HG02571 (cell line): ENCODE measurements at regions not wholly inside any gene's neighbourhood (a gene's known extent, or its start where the extent isn't known, plus 50 kb on each side); places are given as distances from the start of the nearest gene placed in this dataset.
A peak's percentile ranks its signal among the peaks of the same experiment; 100 is the strongest.

Experiments
- ATAC-seq: cut with Tn5 transposase; IDR thresholded peaks from one replicate; pipeline ENCODE4 v1.9.1; 2021; ENCODE audit warnings: mild to moderate bottlenecking, moderate library complexity; ENCODE audit not compliant: unreplicated experiment

DNA sequence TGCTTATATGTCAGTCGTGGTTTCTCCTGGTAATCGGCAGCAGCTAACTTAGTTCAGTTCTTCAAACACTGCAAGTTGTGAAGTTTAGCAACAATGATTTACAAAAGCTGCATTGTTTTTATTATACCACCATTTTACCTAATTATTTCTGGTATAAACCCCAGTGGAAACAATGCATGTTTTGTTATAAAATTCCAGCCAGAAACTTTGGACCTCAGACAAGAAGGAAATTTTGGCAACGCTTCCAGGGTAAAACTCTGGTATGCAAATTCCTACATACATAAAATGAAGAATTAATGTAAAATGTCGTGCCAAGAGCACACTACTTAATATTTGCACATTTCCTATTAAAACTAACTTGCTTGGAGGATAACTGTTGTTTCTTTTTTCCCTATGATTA lies 277.4 kb upstream of the LYZL1 start:
- ATAC-seq: no peak

DNA sequence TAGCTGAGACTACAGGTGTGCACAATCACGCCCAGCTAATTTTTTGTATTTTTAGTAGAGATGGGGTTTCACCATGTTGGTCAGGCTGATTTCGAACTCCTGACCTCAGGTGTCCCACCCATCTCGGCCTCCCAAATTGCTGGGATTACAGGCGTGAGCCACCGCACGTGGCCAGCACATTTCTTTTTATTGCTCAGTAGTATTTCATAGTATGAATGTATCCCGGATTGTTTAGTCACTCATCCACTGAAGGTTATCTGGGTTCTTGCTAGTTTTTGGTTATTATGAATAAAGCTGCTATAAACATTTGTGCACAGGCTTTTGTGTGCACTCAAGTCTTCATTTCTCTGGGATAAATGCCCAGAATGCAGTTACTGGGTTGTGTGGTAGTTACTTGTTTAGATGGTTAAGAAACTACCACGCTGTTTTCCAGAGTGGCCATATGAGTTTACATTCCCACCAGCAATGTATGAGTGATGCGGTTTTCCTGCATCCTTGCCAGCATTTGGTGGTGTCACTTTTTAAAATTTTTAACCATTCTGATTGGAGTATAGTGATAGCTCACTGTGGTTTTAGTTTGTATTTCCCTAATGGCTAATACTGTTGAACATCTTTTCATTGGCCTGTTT lies 275.8 kb upstream of the LYZL1 start:
- ATAC-seq: no peak

DNA sequence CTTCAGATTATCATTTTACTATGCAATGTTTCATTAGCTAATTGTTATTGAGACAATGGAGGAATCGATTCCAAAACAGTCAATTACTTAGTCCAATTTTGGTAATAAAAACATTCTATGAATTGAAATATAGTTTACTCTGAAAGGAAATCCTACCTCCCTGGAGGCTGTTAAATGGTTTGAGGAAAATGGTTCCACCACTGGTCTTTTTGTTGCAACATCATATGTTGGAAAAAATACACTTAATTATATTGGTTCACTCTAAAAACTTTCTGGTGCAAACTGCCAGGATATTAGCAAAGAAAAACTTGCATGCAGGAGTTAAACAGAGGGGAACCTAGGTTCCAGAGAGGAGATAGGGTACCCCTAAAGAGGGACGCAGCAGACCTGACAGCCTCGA lies 267.3 kb upstream of the LYZL1 start:
- no peak for ATAC-seq

DNA sequence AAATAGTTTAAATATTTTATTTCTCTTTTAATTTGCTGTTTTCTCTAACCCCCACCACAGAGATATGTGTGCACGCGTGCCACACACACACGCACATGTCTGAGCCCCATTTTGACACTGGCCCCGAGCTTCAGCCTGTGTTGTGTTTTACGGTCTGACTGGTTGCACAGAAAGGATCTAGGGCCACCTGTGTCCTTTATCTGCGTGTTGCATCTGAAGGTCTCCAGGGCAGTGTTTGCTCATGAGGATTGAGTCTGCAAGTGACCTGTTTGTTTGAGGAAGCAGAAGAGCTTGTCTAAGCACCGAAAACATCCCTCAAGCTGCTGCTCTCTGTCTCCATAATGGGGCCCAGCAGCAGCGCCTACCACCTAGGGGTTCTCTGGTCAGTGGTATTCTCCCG lies 266.4 kb upstream of the LYZL1 start:
- ATAC-seq: no peak

DNA sequence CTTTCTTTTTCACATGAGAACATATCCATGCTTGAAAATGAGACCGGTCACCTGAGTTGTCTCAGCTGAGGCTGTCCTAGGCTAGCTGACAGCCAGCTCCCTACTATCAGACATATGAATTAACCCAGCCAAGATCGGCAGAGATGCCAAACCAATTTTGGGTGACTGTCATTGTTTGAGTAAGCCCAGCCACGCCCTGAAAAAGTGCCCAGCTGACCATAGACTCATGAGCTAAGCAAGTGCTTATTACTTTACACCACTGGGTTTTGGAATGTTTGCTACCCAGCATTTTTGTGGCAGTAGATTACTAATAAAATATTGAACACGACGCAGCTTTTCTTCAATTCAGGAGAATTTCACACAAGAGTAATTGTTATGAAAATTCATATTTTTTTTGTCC lies 265.2 kb upstream of the LYZL1 start:
- no peak for ATAC-seq

DNA sequence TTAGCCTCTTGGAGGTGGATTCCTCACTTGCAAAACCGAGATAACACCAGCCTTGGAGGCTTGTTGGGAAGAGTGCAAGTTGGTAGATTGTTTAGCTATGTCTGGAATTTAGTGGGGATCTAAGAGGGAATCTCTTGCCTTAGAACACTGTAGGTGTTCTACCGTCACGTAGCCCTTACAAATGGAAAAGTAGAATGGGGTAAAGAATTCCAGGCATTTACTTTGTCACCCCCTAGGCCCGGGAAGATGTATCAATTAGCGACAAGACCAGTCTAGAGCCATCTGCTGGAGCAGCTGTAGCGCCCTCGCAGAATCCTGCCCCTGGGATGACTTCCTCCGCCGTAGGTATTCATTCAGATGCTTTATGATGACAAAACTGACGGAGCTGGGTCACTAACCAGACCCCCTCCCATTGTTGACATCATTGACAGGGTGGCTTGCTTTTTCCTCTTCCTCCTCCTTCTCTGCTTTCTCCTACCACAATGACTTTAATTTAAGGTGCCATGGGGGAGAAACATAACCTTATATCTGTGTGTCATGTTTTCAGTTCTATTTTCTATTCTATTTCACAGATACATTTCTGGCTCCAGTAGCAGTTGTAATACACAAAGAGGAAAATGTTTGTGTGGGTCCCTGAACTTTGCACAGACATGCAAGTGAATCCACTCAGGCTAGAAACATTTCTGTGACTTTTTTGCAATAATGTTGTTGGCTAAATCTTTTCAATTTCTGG lies 262.6 kb upstream of the LYZL1 start:
- no peak for ATAC-seq

DNA sequence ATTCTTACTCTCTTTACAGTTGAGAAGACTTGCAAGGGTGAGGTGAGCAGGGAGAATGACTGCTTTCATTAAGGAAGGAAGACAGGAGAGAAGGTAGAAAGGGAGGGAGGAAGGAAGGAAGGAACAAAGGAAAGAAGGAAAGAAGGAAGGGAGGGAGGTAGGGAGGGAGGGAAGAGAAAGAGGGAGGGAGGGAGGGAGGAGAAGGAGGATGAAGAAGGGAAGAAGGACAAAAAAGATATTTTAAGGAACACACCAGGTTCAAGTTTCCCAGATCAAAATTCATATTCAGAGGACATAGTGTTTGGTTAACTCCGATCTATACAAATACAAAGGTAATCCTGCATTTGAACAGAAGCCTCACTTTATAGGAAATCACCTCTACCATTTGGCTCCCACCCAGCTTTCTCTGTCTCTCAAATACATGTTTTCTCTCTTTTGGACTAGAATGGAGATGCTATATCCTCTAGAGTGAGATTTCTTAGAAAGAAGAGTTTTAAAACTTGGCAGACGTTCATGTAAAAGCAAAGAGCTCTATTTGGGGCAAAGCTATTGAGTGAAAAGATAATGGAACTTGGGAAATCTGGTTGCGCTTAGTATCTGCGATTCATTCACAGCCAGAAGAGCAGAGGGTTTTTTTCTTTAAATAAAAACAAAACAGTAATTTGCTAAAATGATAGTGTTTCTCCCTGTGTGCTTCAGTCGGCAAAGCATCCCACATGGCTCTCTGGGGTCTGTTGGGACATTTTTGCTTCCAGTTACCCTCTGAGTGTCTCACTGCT lies 261.9 kb upstream of the LYZL1 start:
- ATAC-seq: no peak

DNA sequence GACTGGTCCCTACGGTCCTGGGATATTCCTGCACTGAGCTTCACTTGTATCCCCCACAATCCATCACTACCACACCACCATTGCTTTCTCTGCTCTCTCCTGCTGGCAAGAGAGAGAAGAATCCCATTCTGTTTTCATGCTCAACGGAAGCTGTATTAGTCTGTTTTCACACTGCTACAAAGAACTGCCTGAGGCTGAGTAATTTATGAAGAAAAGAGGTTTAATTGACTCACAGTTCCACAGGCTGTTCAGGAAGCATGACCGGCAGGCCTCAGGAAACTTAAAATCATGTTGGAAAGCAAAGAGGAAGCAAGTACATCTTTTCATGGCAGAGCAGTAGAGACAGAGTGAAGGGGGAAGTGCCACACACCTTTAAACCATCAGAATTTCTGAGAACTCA lies 260.4 kb upstream of the LYZL1 start:
- ATAC-seq: no peak

DNA sequence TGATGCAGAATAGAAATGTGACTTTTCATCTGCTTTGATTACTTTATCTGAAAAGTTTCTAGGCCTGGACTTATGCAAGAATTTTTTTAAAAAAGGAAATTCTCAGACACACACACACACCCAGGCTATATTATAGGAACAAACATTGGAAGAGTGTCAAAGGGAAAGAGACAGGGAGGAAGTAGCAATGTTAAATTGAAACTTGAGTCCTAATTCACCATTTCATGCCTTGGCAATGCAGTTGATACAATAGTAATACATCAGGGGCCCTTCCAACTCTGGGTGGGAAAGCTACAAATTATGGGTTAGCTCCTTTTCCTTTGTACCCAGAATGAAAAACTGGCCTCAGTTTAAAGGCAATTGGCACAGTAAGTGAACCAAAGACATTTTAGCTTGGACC lies 258.0 kb upstream of the LYZL1 start:
- no peak for ATAC-seq

DNA sequence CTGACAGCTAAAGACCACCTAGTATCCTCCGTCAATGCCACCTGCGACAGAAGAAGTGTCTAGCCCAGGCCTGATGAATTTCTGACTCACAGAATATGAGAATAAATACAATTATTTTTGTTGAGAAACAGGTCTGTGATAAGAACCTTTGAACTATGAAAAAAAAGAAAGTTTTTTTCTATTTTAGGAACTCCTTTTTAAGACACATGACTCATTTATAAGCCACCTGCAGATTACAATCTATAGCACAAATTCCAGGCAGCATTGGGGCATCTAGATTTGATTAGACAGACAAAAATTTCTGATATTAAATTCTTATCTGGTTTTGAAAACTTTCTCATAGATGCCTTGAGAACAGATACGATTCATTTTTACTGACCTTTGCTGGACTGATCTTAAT lies 256.7 kb upstream of the LYZL1 start:
- no peak for ATAC-seq

DNA sequence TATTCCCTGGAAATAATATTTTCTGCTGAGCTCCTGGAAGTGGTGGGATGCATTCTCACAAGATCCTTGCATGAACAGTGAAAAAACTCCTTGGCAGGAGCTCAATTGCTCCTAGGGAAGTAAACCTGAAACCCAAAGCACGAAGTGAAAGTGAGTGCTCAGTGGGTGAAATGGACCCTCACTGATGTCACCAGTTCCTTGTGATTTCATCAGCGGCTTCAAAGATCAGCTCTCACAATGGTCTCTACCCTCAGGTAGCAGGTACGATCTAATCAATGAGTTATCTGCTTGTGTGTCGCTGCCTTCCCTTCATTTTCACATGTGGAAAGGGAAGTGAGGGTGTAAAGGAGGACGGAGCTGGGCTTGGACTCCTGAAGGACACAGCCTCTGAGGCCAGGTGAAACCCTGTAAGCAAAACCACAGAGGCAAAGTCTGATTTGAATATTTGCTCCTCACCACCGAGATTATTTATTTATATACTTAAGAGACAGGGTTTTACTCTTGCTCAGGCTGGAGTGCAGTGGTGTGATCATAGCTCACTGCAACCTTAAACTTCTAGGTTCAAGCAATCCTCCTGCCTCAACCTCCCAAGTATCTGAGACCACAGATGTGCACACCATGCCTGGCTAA lies 255.4 kb upstream of the LYZL1 start:
- peak; percentile 63 for ATAC-seq

DNA sequence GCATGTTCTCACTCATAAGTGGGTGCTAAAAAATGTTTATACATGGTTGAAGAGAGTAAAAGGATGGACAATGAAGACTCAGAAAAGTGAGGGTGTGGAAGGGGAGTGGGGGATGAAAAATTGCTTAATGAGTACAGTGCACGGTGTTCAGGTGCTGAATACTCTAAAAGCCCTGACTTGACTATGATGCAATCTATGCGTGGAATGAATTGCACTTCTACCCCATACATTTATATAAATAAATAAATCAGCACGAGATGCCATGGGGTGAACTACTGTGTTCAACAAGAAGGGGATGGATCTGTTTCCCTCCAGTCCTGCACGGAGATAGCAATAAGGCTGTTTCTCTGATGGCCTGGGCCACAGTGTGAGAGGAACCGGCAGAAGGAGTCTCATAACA lies 254.3 kb upstream of the LYZL1 start:
- no peak for ATAC-seq

DNA sequence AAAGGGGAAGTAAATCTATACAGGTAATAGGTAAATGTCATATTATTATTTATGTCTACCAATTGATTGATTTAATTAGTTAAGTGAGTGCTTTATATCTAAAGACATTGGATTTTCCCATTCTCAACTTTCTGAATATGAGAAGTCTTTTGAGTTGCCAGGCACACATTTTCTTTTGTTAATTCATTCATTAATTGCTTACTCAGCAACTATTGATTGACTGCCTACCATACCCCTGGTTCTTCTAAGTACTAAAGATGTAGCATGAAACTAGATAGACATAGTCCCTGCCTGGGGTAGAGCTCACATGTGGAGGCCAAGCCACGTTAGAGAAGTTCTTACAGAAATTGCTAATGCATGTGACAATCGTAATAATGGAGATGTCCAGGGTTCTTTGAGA lies 253.1 kb upstream of the LYZL1 start:
- no peak for ATAC-seq

DNA sequence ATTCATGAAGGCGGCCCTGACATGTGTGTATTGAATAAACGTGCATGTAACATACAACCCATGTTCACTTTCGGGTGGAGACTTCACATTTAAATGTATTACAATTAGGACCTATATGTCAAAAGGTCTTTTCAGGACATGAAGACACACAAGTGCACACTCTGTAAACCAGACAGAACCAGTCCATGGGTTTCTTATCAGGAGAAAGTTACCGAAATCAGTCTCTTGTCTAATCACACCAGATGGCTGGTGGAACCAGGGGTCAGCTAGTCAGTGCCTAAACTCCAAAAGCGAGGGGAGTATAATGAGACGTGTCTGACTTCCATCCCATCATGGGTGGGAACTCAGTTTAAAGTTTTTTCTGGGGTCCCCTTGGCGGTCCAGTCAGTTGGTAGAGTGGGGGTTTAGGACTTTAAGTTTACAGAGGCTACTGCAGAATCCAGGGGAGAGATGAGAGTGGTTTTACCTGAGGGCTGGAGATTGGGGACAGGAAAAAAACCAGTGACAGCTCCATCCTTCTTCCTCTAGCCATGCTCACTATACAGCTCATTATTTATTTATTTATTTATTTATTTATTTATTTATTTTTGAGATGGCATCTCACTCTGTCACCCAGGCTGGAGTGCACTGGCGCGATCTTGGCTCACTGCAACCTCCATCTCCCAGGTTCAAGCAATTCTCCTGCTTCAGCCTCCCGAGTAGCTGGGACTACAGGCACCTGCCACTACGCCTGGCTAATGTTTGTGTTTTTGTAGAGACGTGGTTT lies 251.3 kb upstream of the LYZL1 start:
- no peak for ATAC-seq

DNA sequence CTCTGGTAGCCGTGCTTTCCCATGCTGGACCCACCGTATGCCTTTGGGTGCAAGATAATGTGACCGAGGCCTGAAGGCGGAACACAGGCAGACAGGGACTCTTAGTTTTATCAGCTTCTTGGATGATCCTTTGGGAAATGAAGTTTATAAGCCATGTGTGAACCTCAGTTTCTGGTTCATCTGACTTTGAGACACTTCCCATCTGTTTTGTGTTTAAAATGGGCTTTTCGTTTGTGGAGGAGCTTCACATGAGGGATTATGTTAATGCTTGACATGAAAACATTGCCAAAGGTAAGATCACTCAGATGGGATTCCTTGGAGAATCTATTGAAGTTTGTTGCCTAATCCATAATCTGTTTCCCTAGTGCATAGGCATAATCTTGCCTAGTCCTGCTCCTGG lies 249.8 kb upstream of the LYZL1 start:
- no peak for ATAC-seq

DNA sequence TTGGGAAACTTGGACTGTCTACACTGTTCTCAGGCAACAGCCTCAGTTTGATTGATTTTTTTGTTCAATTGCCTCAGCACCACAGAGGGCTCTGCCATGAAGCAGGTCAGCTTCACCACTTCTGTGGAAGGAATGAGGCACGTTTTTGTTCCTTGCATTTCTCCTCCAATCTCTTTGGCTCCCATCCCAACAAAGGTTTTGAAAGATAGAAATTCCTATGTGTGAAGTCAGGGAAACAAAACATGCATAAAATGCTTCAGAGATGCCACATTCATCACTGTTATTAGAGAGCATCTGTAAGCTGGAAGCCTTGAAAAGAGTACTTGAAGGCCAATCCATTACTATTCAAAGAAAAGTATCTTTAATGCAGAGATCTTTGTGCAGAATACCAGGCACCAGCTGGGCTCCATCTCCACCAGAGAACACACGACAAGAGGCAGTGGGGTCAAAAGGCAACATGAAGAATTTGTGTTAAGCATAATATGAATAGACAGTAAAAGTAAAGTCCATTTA lies 249.1 kb upstream of the LYZL1 start:
- ATAC-seq: no peak

DNA sequence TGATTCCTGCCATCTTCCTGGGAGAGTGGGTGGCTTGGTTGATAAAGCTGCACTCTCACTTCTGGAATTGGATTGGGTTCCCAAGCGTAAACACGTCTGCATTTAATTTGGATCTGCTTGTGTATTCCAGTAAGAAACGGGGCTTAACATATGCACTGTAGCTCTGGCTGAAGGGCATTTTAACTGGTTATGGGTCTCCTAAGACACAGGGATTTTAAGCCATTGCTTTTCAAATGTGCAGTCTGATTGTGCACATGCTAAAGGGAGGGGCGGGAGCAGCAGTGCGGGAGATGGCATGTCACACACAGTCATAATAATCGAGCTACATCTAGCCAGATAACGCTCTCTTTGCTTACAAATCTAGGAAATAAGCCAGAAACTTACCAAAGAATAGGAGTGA lies 247.3 kb upstream of the LYZL1 start:
- no peak for ATAC-seq

DNA sequence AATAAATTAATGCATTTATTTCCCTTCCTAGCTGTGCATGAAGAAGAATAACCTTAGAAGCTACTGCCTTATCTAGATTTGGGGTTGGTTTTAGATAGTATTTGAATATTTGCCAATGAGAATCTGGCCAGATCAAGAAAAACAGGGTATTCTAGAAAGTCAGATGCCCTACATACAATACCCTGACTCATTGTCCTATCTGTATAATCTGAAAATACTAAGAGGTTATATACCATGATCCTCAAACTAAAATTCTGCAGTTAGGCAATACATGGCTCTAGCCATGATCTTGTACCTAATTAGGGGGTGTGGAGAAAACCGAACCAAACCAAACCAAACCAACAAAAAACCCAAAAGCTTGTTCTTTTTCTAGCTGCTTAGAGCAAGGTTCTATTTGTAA lies 240.4 kb upstream of the LYZL1 start:
- ATAC-seq: no peak

DNA sequence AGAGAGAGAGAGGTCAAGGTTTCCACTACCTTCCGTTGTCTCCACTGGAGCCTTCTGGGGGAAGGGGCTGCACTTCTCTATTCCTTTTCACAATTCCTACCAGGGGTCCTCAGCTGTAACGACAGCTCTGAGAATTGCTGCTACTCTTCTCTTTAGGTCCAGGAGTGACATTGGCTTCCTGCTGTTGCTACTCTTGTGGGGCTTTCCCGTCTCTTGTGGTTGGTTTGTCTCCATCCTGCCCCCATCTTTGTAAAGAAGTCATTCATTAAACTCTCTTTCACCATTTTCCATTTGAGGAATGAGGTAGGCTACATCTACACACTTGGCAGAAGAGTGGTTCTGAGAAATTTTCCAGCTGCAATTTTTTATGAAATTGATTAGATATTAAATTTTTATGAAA lies 238.8 kb upstream of the LYZL1 start:
- no peak for ATAC-seq

DNA sequence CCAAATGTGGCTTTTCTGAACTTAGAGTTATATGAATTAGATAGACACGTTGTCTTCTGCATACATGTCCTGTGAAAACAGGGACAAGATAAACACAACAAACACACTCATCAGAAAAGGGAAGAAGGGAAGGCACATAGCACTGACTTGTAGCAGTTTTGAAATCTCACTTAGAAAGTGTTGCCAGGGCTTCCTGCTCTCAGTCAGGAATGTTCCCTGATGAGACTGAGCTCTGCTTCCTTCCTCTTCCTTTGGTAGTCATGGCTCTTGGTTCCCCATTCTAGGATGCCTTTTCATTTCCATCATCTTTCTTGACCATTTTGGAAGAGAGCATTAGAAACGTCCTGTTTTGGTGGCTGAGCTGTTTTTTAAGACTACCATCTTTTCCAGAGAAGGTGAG lies 233.8 kb upstream of the LYZL1 start:
- no peak for ATAC-seq

DNA sequence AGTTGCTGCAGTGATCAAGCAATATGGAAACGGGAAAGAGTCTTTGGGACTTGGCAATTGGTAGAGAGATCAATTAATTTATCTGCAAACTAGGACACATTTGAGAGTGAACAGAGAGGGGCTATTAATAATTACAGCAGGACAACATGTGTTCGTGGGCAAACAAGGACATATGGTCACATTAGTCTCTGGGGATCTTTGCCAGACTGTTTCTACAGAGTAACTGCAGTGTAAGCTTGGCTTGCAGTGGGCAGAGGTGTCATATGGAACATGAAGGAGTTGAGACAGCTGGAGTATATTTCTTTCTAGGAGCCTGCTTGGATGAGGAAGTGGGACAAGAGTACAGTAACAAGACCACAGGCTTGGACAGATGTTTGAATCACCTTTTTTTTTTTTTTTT lies 232.1 kb upstream of the LYZL1 start:
- no peak for ATAC-seq
